SIG-M5 treated with dmso at 0.1 percent for 504 hours (cell line): ENCODE measurements at regions not wholly inside any gene's neighbourhood (a gene's known extent, or its start where the extent isn't known, plus 50 kb on each side); places are given as distances from the start of the nearest gene placed in this dataset.
"Not testable (repeated sequence)": the region's sequence is repeated elsewhere in the genome, so short reads cannot be mapped to it uniquely, and the experiment has no call there.

Source experiments
- DNase-seq: peaks from one replicate; lab custom pipeline; 2025; ENCODE audit not compliant: unreplicated experiment; lab: John Stamatoyannopoulos, UW

DNA sequence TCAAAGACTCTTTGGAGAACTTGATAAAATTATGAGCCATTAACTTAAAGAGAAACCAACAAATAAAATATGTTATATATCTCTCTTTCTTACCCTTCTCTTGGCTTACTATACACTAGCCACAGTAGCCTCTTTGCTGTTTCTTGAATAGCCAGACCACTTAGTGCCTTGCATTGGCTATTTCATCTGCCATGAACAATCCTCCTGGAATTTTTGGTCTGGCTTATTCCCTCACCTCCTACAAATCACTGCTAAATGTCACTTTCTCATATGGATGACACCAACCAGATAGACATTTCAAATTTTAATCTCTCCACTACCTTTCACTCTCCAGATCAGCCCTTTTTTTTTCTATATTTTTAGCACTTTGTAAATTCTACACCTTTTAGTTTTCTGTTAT, 1581.7 kb downstream of the EFNA5 start:
- no peak for DNase-seq

DNA sequence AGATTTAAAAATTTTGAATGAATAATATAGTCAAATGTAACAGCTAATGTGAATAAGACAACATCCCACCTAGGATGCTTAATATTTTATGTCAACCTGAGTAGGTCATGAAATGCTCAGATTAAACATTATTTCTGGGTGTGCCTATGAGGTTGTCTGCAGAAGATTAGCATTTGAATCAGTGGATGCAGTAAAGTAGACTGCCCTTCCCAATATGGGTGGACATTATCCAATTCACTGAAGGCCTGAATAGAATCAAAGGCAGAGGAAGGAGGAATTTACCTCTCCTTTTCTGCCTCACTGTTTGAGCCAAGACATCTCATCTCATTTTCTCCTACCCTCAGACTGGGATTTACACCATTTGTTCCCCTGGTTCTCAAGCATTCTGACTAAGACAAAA, 1582.3 kb downstream of the EFNA5 start:
- DNase-seq, result no peak

DNA sequence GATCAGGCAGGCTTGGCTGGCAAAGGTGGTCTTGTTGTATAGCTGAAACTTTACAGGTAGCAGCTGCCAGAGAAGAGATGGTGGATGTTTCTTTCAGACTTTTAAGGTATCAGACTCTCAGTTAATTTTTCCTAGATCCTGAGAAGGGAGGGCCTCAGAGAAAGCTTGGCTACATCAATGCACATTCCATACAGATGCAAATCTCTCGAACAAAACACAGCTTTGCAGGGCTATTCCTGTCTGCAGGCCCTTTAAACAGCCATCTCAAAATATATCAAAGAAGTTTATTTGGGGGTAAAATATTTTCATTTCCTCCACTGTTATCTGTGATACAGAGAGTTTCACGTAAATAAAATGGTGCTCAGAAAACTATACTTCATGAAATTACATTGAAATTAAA, 1584.4 kb downstream of the EFNA5 start:
- DNase-seq, result no peak

DNA sequence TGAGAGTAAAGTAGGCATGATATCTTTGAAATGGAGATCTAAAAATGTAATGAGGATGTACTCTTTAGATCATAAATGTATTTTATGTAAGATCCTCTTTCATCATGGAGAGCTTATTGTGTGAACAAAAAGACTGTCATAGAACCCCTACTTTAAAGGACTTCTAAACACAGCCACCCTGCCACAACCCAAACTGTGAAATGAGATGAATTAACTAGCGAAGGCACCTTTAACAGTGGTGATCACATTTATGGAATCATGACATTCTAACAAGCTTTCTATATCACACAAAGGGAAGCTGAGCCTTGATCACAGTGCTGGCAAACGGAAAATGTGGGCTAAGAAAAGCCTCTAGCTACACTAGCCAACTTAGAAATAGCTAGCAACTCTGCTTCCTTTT, 1585.2 kb downstream of the EFNA5 start:
- no peak for DNase-seq

DNA sequence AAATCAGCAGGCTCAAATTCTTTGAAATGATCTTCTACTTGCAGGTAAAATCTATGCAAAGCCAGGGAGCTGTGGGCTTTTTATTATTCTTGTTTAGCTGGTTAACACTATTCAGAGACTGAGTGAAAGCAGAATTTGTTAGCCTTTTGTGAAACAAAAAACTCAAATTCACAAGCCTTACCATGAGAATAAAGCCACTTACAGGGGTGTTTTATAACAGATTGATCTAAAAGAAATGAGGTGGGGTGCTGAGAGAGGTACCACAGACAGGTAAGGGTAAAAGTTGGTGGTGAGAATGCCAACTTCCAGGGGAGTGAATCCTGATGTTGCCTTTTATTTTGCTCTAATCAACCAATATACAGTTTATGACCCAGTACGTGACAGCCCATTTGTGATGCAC, 1585.6 kb downstream of the EFNA5 start:
- DNase-seq, result no peak

DNA sequence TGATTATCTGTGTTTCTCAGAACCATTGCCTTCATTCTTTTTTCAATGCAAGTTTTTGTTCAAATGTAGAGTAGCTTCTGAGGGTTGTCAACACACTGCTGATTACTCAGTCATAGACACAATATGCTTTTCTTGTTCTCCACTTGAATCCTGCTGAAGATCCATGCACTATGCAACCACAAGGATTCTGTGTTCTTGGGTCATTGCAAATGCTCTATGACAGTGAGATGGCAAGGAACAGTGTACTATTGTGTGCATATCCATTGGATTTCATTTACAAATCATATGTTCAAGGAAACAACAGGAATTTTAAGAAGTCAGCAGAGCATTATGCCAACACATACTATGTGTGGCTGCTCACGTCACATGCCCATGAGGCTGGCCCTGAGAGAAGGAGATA, 1590.2 kb downstream of the EFNA5 start:
- no peak for DNase-seq

DNA sequence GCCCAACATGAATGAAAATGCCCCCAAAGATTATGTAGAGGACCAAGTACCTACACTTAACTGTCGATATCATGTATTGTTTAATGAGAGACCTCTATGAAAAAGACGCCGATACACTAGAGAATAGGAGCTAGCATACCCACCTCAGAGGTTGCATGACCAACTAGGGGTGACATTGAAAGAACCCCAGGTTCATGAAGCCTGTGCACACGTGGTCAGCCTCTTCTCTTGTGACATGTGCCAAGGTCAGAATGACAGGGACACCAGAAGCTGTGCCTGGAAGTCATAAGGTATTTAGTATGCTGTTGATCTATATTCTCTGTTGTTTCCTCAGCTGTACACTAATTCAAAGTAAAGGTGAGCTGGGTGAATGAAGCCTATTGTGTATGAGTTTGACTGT, 1594.1 kb downstream of the EFNA5 start:
- DNase-seq, result no peak

DNA sequence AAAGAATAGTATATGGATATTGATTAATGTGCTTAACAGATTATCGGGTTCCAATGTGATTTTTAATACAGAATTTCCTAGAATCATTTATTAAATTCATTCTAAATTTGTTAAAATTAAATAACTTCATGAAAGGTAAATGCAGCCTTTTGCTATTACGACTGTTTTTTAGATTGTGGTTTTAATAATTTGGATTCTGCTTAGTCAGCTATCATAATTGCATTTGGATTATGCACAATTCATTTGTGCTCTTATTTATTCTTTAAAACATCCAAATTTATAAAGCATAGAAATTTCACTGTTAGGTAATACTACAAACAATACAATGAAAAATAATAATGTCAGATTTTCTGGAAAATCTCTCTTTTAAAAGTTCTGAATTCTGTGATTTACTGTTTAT, 1598.5 kb downstream of the EFNA5 start:
- no peak for DNase-seq

DNA sequence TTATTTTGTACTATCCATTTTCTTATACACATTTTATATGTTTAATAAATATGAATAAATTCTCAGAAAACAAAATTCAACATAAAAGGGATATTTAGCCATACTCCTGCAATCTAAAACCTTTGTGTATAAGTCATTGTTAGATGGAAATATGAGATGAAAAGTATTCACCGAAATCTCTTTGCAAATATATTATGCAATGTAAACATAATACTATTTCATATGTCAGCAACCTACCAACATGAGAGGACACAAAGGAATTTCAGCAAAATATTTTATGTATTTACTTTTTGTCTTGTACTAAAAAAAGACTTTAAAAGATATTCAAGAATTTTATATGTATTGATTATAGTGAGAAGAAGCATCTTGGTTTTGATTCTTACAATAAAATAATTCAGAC, 1623.4 kb downstream of the EFNA5 start:
- DNase-seq, result no peak

DNA sequence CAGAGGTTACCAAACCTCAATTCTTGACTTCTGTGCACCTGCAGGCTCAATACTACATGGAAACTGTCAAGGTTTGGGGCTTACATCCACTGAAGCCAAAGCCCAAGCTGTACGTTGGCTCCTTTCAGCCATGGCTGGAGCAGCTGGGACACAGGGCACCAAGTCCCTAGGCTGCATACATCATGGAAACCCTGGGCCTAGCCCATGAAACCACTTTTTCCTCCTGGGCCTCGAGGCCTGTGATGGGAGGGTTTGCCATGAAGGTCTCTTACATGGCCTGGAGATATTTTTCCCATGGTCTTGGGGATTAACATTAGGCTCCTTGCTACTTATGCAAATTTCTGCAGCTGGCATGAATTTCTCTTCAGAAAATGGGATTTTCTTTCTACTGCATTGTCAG, 1638.7 kb downstream of the EFNA5 start:
- not testable (repeated sequence) for DNase-seq

DNA sequence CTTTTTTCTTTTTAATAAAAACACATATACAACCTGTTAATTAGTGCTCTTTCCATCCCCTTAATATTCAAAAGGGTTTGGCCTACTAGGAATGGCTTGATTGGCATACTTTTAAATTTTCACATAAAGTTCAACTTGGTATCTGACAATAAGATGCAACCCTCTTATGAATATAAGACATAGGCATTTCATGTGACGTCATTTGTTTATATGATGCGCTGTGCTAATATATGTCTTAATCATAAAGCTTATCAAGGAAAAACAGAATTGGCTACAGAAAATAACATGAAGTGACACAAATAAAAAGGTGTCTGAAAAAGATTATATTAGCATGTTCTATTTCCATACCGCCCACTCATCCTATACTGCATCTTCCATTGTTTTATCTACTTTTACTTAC, 1642.4 kb downstream of the EFNA5 start:
- no peak for DNase-seq

DNA sequence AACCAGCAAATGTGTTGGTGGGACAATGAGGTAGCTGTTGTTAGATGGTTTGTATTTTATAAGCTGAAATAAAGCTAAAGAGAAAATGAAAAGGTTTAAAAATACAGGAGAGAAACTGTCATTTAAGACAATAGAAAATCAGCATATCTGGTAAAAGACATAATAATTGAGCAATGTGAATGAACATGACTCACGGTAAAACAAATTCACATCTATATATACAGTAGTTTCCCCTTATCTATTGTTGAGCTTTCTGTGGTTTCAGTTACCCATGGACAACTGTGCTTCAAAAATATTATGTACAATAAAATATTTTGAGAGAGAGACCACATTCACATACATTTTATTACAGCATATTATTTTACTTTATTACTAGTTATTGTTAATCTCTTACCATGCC, 1649.8 kb downstream of the EFNA5 start:
- DNase-seq, result no peak

DNA sequence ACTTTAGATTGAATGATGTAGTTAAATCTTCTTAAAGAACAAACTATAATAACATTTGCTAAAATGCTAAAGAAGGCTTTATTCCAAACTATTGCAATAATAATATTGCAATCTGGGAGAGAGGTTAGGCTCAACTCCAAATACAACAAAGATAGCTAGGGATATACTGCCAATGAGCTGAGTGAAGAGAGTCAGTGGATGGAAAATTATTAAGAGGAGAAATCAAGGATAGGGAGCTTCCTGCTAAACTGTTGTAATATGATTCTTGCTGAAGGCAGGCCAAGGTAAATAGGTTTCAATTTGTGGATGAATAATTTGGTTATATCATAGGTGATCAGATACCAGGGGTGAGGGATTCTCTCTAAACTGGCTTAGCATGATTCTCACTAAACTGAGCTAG, 1651.5 kb downstream of the EFNA5 start:
- no peak for DNase-seq

DNA sequence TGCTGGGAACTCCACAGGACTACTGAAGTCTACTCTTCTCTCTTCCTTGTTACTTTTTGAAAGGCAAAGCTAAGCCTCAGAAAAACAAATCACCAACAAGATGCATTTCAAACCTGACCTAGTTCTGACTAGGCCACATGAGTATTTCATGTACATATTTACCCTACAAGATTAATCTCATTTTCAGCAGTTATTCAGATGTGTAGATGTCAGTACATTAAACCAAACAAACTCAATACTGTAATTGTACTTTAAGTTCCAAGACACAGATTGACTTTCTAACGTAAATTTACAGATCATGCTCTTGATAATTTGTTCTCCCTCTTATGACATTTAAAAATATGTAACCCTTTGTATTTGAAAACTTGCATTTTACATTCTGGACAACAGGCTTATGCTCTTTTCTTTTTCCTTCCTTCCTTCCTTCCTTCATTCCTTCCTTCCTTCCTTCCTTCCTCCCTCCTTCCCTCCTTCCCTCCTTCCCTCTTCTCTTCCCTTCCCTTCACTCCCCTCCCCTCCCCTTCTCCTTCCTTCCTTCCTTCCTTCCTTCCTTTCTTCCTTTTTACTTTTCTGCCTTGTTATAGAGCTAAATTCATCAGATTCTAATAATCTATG, 1653.4 kb downstream of the EFNA5 start:
- DNase-seq, result no peak

DNA sequence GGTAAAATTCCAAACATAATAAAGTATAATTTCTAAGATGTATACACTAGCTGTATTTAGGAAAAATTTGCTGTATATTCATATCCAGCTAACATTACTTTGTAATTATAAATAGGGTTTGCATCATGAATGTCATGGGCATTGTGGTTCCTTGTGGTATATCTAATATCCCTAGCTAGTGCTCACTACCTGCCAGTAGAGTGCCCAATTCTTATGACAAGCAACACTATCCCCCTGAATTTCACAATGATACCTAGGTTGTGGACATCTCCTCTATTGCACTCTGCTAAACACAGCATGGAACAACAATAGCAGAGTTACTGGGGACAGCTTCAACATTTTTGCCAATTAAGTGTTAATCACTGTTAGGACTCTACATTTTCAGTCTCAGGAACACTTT, 1656.5 kb downstream of the EFNA5 start:
- DNase-seq, result no peak

DNA sequence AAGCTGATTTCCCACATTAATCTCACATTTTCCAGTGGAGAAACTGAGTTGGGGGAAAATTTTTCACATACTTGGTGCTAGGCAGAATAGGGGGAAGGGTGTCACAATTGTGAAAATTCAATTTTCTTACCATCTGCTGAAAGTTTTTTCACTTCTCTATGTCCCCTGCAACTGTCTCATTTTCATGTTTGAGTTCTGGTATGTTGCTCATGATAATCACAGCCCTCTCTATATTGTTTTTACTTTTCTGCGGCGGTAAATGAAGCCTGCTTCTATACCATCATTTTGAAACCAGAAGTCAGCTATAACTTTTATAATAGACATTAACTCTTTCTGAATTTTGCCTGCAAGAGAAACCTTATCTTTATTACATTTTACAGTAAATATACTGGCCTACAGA, 1664.5 kb downstream of the EFNA5 start:
- DNase-seq, result no peak

DNA sequence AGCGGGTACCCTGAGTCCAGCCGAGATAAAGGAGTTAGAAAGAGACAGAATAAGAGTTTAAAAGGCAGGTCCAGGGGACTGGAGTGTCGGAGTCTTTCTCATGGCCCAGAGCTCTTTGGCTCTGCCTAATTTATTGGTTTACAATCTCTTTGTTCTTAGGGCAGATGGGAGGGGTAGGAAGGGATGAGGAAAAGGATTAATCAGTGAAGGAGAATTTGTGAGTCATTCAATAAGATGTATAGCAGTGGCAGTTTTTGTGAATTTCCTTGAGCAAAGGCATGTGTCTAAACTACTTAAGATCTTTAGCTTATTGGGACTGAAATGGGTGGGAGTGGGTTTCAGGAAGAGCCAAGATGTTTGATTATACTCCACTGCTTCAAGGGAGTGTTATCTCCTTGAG, 1671.7 kb downstream of the EFNA5 start:
- not testable (repeated sequence) for DNase-seq

DNA sequence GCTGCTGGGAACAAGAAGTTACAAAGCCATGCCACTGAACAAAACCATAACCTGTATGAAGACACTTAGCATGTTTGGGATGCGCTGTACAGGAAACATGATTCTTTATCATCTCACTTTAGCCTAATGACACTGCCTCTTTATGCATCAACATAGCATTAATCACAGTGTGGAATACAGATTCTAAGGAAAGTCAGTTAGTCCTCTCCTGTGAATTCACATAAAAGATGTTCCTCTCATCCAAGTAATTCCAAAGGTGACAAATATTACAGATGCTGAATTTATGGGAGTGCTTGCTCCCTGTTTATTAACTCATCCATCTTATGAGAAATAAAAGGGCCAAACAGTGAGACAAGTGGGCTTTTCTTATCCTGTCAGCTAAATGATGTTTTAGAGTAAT, 1677.7 kb downstream of the EFNA5 start:
- no peak for DNase-seq

DNA sequence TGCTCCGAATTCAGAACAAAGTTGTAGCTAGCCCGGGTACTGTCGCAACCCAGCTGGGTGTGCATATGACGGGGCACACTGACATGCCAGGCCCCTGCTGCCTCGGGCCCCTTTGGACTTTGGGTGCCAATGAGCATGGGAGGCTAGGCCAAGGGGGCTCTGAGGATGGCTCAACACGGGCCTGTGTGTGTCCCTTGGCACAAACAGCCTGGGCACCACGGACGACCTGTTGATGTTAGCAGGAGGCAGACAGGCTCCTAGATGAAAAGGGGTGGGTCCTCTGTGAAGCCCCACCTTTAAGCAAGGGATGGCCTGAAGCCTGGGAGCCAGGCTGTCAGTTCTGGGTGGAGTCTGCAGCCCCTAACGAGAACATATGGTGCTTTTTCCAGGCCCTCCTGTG, 1688.2 kb downstream of the EFNA5 start:
- no peak for DNase-seq

DNA sequence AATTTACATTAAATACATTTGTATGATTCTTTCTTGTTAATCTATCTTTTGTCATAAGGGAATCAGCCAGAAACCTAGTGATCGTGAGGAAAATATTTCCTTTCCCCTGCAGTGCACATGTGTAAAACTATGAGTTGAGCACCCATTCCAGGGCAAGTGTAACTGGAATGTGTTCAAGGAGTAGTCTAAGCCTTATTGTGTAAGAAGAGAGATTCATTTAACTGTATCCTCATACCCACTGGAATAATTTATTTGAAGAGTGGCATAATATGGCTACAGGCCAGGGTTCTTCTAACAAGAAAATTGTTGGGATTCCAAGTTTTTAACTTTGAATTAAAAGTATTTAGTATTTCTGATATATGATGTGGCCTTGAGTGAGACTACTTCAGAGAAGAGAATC, 1692.7 kb downstream of the EFNA5 start:
- DNase-seq, result no peak

DNA sequence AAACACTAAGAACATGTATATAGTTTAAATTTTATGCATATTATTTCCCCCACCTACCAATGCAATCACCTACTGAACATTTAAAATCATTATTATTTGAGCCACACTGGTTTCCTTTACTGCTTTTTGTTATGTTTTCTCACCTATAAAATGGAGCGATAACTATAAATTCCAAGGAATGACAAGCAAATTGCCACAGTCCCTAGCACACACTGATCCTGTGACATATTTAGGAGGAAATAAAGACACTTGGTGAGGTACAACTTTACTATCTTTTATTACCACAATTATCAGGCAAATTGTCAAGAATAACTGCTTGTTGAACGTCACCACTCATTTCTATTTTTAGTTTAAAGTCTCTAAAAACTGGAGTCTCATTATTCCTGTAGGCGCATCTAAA, 1693.6 kb downstream of the EFNA5 start:
- DNase-seq, result no peak

DNA sequence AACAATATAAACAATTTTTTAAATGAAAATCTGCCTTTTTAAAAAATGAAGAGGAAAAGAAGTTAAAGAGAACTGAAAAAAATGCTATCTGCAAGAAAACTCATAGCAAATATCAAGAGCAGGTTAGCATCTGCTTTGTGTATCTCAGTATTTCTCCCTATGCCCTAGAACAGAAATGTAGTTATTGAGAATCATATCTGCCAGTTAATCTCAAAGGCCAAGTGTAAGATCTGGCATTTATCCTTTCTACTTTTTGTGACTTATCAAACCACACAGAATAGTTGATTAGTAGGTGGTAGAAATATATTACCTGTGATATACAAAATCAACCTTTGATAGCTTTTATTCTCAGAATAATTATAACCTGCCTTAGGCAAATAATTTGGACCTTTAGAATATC, 1699.8 kb downstream of the EFNA5 start:
- no peak for DNase-seq

DNA sequence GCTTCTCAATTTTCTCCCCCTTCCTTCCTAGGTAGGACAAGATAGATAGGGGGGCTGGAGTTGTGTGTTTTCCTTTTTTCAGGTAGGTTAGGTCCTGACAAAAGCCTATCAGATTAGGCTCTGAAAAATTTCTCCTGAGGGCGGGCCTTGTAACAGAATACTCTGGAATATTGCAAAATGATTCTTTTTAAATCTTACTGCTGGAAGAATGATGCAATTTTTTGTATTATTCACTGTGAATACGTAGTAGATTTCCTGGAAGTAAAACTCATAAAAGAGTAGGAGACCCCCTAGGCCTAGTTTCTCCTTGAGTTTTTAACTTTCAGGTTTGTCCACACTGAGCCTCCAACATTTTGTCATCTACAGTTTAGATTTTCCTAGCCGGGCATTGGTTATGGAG, 1701.8 kb downstream of the EFNA5 start:
- no peak for DNase-seq
